Subcutaneous abdominal adipose tissue (tissue), 5 donors: ENCODE measurements at regions not wholly inside any gene's neighbourhood (a gene's known extent, or its start where the extent isn't known, plus 50 kb on each side); places are given as distances from the start of the nearest gene placed in this dataset.

ENCODE experiments used
- H3K27ac ChIP-seq: one replicate; pipeline ENCODE4 v1.7.0; 2013; ENCODE audit warnings: low read depth, mild to moderate bottlenecking, inconsistent platforms, low read length, moderate library complexity
- H3K27me3 ChIP-seq, 5 donors: one replicate each; pipeline ENCODE4 v1.7.0; 2013; ENCODE audit warnings: low read length in 5 of 5, inconsistent platforms in 1 of 5; ENCODE audit not compliant: control insufficient read depth in 5 of 5, insufficient read depth in 4 of 5
- H3K36me3 ChIP-seq, 5 donors: one replicate each; pipeline ENCODE4 v1.7.0; 2013; ENCODE audit warnings: low read length in 5 of 5; ENCODE audit not compliant: control insufficient read depth in 5 of 5, insufficient read depth in 5 of 5
- H3K4me1 ChIP-seq, 5 donors: one replicate each; pipeline ENCODE4 v1.7.0; 2013; ENCODE audit warnings: low read length in 5 of 5, mild to moderate bottlenecking in 3 of 5, moderate library complexity in 1 of 5; ENCODE audit not compliant: control insufficient read depth in 5 of 5, insufficient read depth in 5 of 5
- H3K4me3 ChIP-seq, 5 donors: one replicate each; pipeline ENCODE4 v1.7.0; 2013; ENCODE audit warnings: low read length in 5 of 5, low read depth in 1 of 5
- H3K9ac ChIP-seq, 5 donors: one replicate each; pipeline ENCODE4 v1.7.0; 2013; ENCODE audit warnings: low read length in 5 of 5, mild to moderate bottlenecking in 4 of 5, moderate library complexity in 3 of 5
- H3K9me3 ChIP-seq, 5 donors: one replicate each; pipeline ENCODE4 v1.7.0; 2013; ENCODE audit warnings: low read length in 5 of 5; ENCODE audit not compliant: control insufficient read depth in 5 of 5
- donor health status: healthy.
- donor health status: healthy.
- donor health status: healthy.
- donor health status: healthy.
- donor health status: healthy.

DNA sequence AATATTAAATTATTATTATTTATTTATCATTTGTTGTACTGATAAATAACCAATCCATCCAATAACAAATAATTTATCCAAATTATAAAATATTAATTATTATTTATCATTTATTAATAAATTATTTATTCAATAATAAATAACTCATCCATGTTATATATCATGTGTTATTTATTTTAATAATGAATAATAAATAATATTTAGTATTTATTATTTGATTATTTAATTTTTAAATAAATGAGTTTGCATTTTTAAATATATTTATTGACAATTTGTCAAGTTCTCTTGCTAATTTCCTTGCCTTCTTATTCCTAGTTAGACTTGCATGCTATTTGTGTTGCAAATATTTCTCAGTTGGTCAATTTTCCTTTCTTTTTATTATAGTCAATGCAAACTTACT is 995.4 kb downstream of the TSN start:
- Histone ChIP-seq H3K9me3 (no peaks in the 10 kb centered on the region), H3K27me3 (no peaks in the 10 kb centered on the region), H3K36me3 (no peaks in the 10 kb centered on the region), H3K27ac (no peak overlapping the region), H3K4me1 (no peaks in the 10 kb centered on the region), H3K9ac (no peak overlapping the region), H3K4me3 (no peak overlapping the region)

DNA sequence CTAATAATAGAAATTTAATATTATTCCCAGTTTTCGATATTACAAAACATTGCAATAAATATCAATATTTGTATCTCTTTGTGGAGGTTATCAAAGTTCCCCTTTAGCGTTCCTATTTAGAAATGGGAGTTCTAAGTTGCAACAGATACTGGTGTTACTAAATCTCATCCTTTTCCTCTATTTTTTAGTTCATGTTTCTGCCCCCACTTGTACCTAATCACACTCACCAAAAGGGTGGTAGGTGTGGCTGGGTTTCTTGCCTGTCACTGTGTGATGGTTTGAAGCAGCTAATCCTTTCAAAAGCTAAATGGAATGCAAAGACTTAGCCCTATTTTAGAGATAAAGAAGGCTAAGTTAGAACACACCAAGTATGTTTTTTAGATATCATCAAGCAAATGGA is 997.9 kb downstream of the TSN start:
- Histone ChIP-seq H3K4me1 (no peaks in the 10 kb centered on the region), H3K9ac (no peak overlapping the region), H3K27me3 (no peaks in the 10 kb centered on the region), H3K4me3 (no peak overlapping the region), H3K36me3 (no peaks in the 10 kb centered on the region), H3K27ac (no peak overlapping the region), H3K9me3 (no peaks in the 10 kb centered on the region)

DNA sequence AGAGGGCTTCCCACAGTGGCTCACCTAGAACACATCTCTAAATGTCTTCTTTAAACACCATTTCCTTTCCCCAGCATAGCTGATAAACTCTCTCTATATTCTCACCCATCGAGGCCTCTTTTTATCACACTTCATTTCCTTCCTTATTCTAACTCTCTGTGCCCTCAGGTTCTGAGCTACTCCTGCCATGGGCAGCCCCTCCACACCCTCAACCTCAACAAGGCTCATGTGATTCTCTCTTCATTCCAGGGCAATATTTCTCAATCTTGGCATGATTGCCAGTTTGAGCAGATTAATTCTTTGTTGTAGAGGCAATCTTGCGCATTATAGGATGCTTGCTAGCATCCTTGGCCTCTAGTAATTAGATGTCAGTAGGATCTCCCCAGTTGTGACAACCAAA is 999.1 kb downstream of the TSN start:
- Histone ChIP-seq H3K27ac (no peak overlapping the region), H3K27me3 (no peaks in the 10 kb centered on the region), H3K36me3 (no peaks in the 10 kb centered on the region), H3K9me3 (no peaks in the 10 kb centered on the region), H3K4me1 (no peaks in the 10 kb centered on the region), H3K9ac (no peak overlapping the region), H3K4me3 (no peak overlapping the region)

- Histone ChIP-seq H3K4me3 (no peak overlapping the region), H3K27ac (no peak overlapping the region), H3K36me3 (no peaks in the 10 kb centered on the region), H3K27me3 (no peaks in the 10 kb centered on the region), H3K9ac (no peak overlapping the region), H3K9me3 (no peaks in the 10 kb centered on the region), H3K4me1 (no peaks in the 10 kb centered on the region)
Observed at GRCh38 chr2:122755281-122755780, 999.9 kb downstream of the TSN start.

DNA sequence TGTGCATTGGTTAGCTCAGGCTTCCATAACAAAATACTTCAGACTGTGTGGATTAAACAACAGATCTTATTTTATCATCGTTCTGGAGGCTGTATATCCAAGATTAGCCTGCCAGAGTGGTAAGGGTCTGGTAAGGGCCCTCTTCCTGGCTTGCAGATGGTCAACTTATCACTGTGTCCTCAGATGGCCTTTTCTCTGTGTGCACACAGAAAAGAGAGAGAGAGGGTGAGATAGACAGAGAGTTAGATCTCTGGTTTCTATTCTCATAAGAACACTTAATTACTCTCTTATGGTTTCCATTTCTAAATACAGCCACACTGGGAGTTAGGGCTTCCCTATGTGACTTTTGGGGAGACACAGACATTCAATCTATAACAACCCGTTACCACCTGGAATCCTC is 1003.5 kb downstream of the TSN start:
- Histone ChIP-seq H3K27ac (no peak overlapping the region), H3K4me1 (no peaks in the 10 kb centered on the region)

DNA sequence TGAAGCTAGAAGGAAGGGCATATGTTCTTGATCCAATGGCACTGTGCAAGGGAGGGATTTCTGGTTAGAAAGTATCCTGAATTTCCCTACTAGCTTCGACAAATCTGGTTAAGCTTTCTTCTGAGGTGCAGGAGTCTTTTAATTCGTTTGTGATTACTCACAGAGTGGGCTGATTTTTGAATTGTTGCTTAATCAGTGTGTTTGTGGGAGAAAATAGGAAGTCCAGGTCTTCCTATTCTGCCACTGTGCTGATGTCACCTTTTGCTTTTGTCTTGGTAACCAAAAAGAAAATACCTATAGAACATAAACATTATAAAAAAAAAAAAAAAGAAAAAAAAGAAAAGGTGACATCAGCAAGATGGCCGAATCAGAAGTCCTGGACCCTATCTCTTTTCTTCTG is 1008.6 kb downstream of the TSN start:
- peaks cover 0 to 14% (median 8%) of the 10 kb centered on the region in 5 donors for H3K9me3 ChIP-seq
- H3K27me3 ChIP-seq, result no peaks in the 10 kb centered on the region
- H3K9ac ChIP-seq, result no peak overlapping the region
- no peak overlapping the region for H3K27ac ChIP-seq
- no peaks in the 10 kb centered on the region for H3K4me1 ChIP-seq
- H3K4me3 ChIP-seq, result no peak overlapping the region
- no peaks in the 10 kb centered on the region for H3K36me3 ChIP-seq

More for the DNA sequence above, 1003.5 kb downstream of the TSN start:
- Histone ChIP-seq H3K9ac (no peak overlapping the region), H3K9me3 (peaks cover 0 to 7% (median 3%) of the 10 kb centered on the region in 5 donors), H3K27me3 (no peaks in the 10 kb centered on the region), H3K4me3 (no peak overlapping the region), H3K36me3 (no peaks in the 10 kb centered on the region)

GRCh38 chr2:122780251-122780650 is 1024.8 kb downstream of the TSN start:
- H3K27ac ChIP-seq, result no peak overlapping the region
- H3K9me3 ChIP-seq, result peaks cover 0 to 3% (median 0%) of the 10 kb centered on the region in 5 donors
- no peak overlapping the region for H3K9ac ChIP-seq
- no peaks in the 10 kb centered on the region for H3K27me3 ChIP-seq
- no peak overlapping the region for H3K4me3 ChIP-seq
- H3K4me1 ChIP-seq, result no peaks in the 10 kb centered on the region
- no peaks in the 10 kb centered on the region for H3K36me3 ChIP-seq

DNA sequence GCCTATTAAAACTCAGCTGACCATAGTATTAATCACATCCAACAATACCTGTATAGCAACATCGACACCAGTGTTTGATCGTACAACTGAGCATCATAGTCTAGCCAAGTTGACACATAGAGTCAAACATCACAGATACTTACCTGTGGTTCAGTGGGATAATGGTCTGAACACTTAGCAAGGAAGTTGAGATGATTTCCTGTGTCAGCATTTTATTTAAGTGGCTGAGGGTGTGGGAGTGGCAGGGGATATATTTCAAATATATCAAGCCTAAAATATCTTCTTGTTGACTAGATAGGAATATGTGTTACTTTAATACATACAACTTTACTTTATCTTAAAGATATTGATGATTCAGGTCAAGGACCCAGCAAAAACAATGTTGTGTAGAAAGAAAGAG is 1038.6 kb downstream of the TSN start:
- Histone ChIP-seq H3K27me3 (no peaks in the 10 kb centered on the region), H3K4me3 (no peak overlapping the region), H3K36me3 (no peaks in the 10 kb centered on the region), H3K9me3 (peaks cover 0 to 3% (median 0%) of the 10 kb centered on the region in 5 donors), H3K9ac (no peak overlapping the region), H3K27ac (no peak overlapping the region), H3K4me1 (no peaks in the 10 kb centered on the region)

- peaks cover 0 to 4% (median 3%) of the 10 kb centered on the region in 5 donors for H3K9me3 ChIP-seq
- H3K27ac ChIP-seq, result no peak overlapping the region
- H3K27me3 ChIP-seq, result no peaks in the 10 kb centered on the region
- no peaks in the 10 kb centered on the region for H3K4me1 ChIP-seq
- H3K9ac ChIP-seq, result no peak overlapping the region
- no peaks in the 10 kb centered on the region for H3K36me3 ChIP-seq
- H3K4me3 ChIP-seq, result no peak overlapping the region
Observed at GRCh38 chr2:122795763-122796162, 1040.3 kb downstream of the TSN start.

GRCh38 chr2:122799391-122799790 is 1043.9 kb downstream of the TSN start:
- no peak overlapping the region for H3K4me3 ChIP-seq
- no peaks in the 10 kb centered on the region for H3K27me3 ChIP-seq
- peaks cover 0 to 4% (median 3%) of the 10 kb centered on the region in 5 donors for H3K9me3 ChIP-seq
- H3K9ac ChIP-seq, result no peak overlapping the region
- no peak overlapping the region for H3K27ac ChIP-seq
- no peaks in the 10 kb centered on the region for H3K4me1 ChIP-seq
- no peaks in the 10 kb centered on the region for H3K36me3 ChIP-seq

DNA sequence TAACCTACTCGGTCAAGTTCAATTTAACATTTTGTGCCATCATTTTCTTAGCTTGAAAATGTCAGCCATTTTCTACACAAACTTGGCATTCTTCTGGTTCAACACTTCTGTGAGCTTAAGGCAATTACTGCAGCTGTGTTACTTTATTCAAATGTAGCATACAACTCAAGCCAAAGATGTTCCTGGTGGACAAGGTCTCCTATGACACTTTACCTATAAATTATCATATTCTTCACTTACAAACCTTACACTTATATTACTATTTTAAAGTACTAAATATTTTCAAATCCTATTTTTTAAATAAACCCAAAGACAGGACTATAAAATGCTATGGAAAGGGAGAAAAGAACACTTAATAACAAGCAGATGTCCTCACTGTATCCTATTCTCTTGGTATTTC is 1045.3 kb downstream of the TSN start:
- no peak overlapping the region for H3K27ac ChIP-seq
- H3K4me3 ChIP-seq, result no peak overlapping the region
- no peak overlapping the region for H3K9ac ChIP-seq
- H3K4me1 ChIP-seq, result no peaks in the 10 kb centered on the region
- no peaks in the 10 kb centered on the region for H3K27me3 ChIP-seq
- H3K36me3 ChIP-seq, result no peaks in the 10 kb centered on the region
- peaks cover 0 to 4% (median 0%) of the 10 kb centered on the region in 5 donors for H3K9me3 ChIP-seq
